Activated CD4-positive, CD25-positive, alpha-beta regulatory T cell treated with anti-CD3 and anti-CD28 coated beads, Interleukin-2, amount 50 U/mL, for 72 hours (primary cell): ENCODE measurements at regions not wholly inside any gene's neighbourhood (a gene's known extent, or its start where the extent isn't known, plus 50 kb on each side); places are given as distances from the start of the nearest gene placed in this dataset.

Experiments used
- DNase-seq: peaks from one replicate; pipeline ENCODE4 v3.0.0; 2021

DNA sequence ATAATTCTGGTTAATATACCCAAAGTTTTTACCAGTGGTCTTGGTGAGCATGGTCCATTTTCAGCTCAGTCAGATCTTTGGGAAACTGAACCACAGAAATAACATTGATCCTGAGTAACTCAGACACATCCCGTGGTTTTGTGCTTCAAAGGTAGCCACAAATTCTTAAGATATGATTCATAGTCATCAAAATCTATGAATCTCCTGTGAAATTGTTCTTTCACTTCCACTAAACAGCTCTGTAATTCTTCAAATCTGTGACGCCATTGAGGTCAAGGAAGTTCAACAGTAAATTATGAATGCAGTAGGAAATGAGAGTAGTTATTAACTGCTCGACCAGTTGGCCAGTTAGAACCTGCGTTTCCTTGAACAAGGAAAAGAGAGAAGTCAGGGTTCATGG lies 147.3 kb downstream of the IRS1 start:
- DNase-seq: no peak

DNA sequence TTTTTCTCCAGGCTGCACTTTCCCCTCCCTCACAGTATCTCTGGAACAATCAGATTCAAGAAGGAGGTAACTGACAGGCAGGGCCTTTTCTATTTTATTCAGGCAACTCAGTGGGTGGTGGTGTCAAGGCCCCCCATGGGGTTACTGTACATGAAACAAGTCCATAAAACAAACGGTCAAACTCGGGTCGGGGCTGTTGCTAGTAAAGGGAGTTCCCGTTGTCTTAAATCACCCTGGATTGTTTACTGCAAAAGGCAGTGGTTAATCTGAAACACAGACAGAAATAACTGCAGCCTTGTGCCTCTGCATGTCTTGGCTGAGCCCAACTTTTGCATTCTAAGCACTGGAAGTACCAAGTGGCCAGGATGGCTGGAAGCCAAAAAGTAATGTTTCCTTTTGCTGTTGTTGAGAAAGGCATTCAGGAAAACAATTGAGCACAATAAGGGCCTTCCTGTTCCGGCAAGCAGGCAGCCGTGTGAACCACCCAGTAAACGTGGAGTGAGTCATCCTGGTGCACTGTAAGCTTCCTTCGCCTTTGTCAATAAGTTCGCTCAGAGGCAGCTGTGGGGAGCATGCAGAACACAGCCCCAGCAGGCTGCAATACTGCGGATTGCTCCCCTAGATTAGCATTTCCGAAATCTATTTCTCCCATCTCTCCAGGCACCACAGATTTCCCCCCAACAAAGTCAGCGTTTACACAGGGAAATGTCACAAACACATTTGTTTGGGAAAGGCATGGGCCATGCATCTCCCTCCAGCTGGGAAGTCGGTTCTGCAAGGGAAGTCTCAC lies 149.6 kb downstream of the IRS1 start:
- no peak for DNase-seq

DNA sequence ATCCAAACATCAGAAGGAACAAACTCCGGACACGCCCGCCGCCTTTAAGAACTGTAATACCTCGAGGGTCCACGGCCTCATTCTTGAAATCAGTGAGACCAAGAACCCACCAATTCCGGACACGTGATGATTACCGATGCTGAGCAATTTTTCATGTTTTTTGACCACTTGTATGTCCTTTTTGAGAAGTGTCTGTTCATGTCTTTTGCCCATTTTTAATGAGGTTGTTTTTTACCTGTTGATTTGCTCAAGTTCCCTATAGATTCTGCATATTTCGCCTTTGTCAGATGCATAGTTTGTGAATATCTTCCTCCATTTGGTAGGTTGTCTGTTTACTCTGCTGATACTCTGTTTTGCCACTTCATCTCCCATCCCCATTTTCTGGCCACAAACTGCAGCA lies 150.4 kb downstream of the IRS1 start:
- DNase-seq: no peak

DNA sequence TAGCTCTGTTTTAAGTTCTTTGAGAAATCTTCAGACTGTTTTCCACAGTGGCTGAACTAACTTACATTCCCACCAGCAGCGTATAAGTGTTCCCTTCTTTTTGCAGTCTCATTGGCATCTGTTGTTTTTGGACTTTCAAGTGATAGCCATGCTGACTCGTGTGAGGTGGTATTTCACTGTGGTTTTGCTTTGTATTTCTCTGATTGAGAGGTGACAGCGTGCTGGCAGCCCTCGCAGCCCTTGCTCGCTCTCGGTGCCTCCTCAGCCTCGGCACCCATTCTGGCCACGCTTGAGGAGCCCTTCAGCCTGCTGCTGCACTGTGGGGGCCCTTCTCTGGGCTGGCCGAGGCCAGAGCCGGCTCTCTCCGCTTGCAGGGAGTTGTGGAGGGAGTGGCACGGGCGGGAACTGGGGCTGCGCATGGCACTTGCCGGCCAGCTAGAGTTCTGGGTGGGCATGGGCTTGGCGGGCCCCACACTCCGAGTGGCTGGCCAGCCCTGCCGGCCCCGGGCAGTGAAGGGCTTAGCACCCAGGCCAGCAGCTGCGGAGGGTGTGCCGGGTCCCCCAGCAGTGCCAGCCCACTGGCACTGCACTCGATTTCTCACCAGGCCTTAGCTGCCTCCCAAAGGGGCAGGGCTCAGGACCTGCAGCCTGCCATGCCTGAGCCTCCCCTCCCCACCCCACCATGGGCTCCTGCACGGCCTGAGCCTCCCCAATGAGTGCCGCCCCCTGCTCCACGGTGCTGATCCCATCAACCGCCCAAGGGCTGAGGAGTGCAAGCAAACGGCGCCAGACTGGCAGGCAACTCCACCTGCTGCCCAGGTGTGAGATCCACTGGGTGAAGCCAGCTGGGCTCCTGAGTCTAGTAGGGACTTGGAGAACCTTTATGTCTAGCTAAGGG lies 151.8 kb downstream of the IRS1 start:
- DNase-seq: no peak

DNA sequence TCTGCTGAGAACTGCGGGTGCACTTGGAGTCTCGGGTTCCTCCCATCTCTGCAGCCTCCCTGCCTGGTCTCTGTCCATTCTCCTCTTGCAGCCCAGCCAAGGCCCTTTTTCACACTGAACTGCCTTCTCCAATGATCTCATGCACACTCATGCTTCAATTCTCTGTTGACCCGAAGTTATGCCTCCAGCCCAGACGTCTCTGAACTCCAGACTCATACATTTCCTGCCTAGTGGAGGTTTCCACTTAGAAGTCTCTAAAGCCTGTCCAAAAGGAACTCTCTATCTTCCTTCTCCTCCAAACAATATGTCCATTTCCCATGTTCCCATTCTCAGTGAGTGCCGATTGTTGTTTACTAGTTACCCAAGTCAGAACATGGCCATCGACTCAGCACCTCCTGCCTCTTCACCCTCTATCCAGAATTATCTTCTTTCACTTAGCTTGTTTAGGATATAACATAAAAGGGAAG lies 155.2 kb downstream of the IRS1 start:
- DNase-seq: no peak

DNA sequence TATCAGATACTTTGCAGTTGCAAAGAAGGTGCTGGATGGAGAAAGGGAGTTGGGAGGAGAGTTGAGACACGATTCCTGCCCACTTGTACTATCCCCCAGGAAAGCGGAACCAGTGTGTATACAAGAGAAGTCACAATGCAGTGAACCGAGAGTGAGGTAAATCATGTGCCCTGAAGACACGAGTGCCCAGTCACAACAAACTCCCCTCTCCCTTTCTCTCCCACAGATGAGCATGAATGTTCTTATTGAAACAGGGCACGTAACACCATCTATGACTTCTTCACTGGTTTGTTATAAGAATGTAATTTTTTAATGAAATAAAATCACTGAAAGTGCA lies 155.7 kb downstream of the IRS1 start:
- no peak for DNase-seq

DNA sequence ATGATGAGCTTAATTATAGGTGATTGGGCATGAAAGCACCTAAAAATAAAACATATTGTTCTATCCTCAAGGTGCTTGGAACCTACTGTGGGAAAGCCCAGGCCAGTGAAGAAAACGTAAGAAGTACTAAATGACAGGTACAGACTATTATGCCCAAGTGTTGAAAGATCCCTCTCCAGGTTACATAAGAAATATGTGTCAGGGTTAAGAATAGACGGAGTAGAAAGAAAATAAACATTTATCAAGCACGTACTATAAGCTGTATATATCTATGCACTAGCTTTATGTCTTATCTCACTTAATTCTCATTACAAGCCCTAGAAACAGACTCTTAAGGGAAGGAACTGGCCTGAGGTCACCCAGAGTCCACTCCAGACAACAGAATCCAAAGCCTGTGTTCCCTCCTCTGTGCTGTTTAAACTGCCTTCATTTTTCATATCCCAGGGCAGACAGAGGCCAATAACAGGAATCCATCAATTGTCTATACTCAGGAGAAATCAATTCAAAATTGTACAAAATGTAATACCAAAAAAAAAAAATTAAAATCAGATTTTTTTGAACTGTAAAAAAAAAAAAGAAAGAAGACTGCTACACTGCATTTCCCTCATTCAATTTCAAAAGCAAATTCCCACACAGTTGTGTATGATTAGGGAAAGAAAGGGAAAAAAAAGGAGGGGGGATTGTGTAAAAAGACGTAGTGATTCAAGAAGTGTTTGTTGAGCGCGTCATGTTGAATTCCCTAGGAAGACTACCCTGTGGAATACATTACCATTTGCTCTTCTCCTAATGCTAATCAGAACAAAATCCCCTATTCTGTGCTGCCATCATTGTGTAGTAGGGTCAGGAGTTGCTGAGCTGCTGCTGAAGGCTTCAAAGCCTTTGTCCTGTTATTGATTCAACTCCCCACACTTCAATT lies 156.3 kb downstream of the IRS1 start:
- no peak for DNase-seq

DNA sequence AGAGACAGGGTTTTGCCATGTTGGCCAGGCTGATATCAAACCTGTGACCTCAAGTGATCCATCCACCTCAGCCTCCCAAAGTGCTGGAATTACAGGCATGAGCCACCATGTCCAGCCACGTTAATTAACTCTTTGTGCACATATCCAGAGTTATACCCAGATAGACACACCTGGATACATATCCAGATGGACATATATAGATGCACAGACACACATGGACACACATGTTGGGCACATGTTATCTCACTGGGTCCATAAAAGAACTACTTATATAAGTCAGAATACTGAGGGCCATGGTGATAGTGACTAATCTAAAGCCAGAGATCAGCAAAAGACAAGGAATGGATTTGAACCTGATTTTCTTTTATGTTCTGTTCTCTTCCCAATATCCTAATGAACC lies 158.6 kb downstream of the IRS1 start:
- DNase-seq: no peak

DNA sequence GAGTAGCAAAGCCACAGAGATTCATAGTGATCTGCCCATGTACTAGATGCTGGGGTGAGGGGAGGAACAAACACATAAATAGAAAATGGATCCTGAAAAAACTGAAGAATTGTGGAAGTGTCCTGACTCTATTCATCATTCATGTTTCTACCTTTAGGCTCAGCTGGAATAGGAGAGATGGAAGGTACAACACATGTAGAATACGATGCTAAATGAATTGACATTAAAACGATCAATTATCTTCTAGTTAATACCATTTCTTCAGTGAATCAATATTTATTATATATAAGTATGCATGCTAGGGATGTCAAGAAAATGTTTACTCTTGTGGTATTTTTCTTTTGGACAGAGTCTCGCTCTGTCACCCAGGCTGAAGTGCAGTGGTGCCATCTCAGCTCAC lies 159.1 kb downstream of the IRS1 start:
- no peak for DNase-seq

DNA sequence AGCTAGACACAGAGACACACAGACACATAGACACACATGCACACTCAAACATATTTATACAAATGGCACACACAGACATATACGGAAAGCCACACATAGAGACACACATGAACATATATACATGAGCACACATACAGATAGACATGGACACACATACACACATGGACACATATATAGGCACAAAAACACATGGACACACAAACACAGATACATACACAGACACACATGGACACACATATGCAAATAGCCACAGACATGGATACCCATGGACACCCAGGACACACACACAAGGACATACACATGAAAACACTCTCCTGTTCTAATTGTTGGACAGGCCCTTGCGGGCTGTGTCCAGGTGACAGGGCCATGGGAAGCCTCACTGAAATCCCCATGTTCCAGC lies 160.1 kb downstream of the IRS1 start:
- no peak for DNase-seq

DNA sequence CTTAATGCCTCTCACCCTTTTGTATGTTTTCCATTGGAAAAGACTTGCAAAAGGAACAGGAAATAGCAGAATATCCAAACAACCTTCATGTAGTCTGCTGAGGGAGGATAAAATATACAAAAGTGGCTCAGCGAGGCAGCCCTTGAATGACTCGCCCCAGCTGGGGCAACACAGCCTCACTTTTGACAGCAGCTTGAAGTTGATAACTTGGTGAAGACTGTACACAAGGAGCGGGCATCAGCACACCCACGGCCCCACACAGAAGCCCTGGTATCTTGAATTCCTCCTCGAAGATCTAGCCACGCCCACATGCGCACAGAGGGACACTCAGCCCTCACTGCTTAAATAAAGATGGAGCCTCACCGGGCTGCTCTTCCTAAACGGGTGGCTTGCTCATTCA lies 161.0 kb downstream of the IRS1 start:
- DNase-seq: no peak

DNA sequence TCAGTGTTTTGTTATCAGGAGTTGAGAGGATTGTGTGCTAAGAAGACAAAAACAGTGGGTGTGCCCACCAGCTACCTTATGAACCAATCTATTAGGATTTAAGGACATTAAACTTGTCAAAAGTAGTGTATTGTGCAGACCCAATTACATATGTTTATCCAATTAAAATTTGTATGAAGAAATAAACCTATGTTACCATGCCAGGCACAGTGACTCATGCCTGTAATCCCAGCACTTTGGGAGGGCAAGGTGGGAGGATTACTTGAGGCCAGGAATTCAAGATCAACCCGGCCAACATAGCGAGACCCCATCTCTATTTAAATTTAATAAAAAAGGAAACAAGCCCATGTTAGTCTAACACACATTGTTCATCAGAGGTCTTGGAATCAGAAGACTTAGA lies 162.2 kb downstream of the IRS1 start:
- DNase-seq: no peak

DNA sequence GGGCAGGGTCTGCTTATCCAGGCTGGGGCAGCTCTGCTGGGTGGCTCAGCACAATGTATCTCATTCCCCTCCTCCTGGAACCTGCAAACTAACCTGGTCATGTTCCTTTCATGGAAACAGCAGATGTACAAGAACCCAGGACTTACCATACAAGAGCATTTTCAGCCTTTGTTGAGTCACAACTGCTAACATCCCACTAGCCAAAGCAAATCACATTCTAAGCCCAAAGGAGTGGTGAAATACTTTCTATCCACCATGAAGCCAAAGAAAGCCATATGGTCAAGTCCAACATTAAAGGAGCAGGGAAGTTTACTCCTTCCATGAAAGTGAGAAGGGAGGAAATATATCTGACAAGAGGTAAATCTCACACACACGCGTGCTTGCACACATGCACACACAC lies 163.0 kb downstream of the IRS1 start:
- no peak for DNase-seq

DNA sequence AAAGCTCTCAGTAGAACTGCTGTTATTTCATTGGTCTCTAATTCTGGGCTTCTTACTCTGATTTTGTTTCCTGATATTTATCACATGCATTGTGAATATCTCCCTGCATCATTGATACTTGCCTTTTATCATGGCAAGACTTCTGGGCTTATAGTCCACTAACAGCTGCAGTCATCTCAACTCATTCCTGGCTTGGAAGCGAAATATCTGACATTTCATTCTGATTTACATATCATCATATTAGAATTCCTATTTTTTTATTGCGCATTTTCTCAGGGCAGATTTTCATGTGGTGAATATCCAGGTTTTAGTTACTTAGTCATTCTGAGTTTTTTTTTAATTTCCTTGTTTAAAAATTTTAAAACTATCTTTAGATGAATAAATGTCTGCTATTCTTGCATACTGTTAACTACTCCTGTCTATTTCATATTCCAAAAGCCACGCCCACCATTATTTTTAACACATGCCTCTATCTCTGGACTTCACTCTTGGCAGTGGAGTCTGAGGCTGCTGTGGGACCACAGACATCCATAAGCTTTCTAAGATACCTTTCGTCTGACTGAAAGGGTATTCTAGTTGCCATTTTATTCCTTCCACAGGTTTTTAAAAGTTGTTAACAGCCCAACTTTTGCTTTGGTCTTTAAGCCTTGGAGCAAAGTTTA lies 164.5 kb downstream of the IRS1 start:
- DNase-seq: no peak

DNA sequence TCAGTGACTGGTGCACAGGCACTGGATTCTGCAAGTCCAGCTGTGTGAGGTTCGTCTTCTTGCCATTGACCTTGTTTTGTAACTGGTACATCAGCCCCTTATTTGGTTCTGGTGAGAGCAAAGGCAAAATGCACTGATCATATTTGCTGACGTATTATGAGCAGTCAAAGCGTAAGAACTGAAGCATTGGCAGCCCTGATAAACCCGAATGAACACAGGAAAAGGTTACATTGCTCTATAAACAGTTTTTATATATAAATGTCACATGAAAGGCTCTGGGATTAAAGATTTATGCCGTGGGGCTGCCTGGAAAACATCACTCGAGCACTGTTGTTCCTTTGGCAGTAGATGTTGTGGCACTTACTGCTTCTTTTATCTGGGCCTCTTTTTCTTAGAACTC lies 167.9 kb downstream of the IRS1 start:
- no peak for DNase-seq

DNA sequence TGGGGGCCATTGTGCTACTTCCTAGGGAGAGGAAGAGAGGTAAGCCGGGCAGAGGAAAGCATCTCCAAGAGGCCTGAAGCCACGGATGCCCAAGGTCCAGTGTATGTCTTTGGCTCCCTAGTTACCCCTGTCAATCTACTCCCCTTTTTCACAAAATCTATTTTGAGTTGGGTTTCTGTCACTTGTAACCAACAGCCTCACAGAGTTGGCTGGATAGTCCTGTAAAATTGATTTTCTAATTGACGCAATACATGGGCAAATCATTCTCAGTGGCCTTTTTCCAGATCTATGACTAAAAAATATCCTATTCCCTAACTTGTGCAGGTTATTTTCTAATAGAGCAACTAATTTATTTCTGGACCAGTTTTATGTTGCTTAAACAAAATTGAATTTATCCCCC lies 168.4 kb downstream of the IRS1 start:
- DNase-seq: no peak

DNA sequence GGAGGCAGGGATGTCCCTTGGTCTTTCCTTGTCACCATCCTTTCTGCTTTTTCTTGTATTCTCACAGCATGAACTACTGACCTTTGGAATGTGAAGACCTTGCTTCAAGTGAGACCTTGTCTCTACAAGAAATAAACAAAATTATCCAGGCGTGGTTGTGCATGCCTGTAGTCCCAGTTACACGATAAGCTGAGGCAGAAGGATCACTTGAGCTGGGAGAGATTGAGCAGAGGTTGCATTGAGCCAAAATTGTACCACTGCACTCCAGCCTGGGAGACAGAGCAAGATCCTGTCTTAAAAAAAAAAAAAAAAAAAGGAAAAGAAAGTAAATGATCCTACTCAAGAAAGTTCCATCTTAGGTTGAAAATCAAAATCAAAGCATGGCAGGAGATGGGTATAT lies 173.7 kb downstream of the IRS1 start:
- no peak for DNase-seq

DNA sequence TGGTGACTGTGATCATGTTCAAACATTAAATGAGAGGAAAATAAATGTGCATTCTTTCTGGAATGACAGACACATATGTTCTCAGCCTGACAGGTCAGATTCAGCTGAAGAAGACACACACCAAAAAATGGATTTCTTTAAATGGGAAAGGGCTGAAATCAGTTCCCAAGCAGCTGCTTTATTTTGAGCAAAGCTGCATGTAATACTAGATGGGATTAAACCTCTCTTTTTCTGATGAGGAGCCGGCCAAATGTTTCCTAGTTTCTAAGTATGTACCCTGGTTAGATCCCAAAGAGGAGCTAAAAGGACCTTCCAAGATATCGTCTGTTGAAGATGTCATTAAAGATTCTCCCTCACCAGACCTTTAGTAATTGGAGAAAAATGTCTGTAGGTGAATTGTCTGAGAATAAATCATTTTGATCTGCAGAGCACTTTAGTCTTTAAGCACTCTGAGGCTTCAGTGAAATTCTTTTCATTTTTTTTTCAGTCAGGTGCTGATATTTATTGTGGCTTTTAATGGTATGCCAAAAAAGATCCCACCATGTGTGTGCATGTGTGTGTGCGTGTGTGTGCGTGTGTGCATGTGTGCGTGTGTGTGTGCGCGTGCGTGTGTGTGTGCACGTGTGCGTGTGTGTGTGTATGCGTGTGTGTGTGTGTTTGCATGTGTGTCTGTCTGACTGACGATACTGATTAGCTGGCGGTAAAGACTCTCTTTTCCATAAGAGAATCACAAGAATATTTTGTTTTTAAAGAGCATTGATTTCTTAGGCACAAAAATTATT lies 175.8 kb downstream of the IRS1 start:
- DNase-seq: no peak

DNA sequence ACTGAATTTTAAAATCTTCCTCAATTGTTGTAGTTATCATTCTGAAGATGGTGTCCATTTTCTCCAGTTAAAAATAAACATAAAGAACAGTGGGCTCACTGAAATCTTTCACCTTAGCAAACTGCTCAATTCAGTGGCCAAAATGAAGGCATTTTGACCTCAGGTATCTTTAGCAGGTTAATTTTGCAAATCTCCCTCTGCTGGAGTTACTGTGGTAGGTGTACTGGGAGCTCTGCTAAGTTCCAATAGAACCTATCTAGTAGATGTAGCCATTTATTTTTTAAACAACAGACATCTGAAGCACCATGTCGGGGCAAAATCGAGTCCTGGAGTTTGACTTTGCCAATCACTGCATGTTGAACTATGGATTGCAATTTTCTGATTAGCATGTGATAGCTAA lies 177.1 kb downstream of the IRS1 start:
- no peak for DNase-seq

DNA sequence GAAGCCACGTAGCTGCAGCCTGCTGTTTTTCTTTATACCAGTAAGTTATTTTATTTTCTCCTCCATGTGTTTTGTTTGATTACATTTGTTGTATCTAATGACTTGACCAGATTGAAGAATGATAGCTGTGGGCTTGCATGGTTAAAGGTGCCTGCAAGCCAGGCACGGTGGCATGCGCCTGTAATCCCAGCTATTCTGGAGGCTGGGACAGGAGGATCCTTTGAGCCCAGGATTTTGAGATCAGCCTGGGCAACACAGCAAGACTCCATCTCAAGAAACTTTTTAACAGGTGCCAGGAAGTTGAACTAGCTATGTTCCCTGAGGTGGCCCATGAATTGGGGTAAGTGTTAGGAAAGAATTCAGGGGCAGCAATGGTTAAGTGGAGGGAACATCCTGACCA lies 179.4 kb downstream of the IRS1 start:
- no peak for DNase-seq

DNA sequence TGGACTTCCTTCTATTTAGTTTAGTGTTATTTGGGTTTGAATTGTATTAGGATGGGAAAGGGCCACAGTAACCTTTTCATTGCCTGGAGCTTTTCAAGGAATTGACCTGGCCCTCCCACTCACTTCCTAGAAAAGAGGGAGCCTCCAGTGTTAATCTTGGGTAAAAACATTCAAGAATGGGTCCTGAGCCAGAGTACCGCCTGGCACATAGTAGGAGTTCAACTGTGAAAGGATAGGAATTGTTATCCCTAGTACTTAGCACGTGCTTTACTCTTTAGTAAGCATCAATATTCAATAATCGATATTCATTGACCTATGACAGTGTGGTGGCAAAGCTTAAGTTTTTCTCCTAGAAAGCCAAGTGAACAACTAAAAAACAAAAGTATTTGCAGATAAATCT lies 179.9 kb downstream of the IRS1 start:
- no peak for DNase-seq
